Right lobe of liver (tissue), 4 donors: ENCODE measurements at regions not wholly inside any gene's neighbourhood (a gene's known extent, or its start where the extent isn't known, plus 50 kb on each side); places are given as distances from the start of the nearest gene placed in this dataset.

Experiments used
- CTCF ChIP-seq, 4 donors: fragments of 200-600 bp in 3 of 4; fragments of 450-650 bp in 1 of 4; IDR thresholded peaks; one replicate each; pipeline versions ENCODE4 v1.5.1 to v1.8.0; 2016 to 2022; ENCODE audit warnings: antibody characterized with exemption in 4 of 4, mild to moderate bottlenecking in 2 of 4
- POLR2A ChIP-seq: fragments of 450-650 bp; IDR thresholded peaks from one replicate; pipeline ENCODE4 v1.6.1; 2017; ENCODE audit warnings: antibody characterized with exemption, mild to moderate bottlenecking
- donor health status: DM: no; HTN: no; CAD: no.
- donor health status: DM: no; HTN: no; CAD: no.
- donor health status: DM: no; HTN: yes; CAD: no.

GRCh38 chr2:131418625-131419024 lies 54.7 kb upstream of the RAB6D start:
- TF ChIP-seq CTCF (IDR thresholded peaks at IDR 0.05) (no peak), POLR2A (no peak)
